GF-D8 (cell line): ENCODE measurements at regions not wholly inside any gene's neighbourhood (a gene's known extent, or its start where the extent isn't known, plus 50 kb on each side); places are given as distances from the start of the nearest gene placed in this dataset.
"Not testable (repeated sequence)": the region's sequence is repeated elsewhere in the genome, so short reads cannot be mapped to it uniquely, and the experiment has no call there.

Source experiments
- DNase-seq: peaks from one replicate; lab custom pipeline; 2025; lab: John Stamatoyannopoulos, UW

DNA sequence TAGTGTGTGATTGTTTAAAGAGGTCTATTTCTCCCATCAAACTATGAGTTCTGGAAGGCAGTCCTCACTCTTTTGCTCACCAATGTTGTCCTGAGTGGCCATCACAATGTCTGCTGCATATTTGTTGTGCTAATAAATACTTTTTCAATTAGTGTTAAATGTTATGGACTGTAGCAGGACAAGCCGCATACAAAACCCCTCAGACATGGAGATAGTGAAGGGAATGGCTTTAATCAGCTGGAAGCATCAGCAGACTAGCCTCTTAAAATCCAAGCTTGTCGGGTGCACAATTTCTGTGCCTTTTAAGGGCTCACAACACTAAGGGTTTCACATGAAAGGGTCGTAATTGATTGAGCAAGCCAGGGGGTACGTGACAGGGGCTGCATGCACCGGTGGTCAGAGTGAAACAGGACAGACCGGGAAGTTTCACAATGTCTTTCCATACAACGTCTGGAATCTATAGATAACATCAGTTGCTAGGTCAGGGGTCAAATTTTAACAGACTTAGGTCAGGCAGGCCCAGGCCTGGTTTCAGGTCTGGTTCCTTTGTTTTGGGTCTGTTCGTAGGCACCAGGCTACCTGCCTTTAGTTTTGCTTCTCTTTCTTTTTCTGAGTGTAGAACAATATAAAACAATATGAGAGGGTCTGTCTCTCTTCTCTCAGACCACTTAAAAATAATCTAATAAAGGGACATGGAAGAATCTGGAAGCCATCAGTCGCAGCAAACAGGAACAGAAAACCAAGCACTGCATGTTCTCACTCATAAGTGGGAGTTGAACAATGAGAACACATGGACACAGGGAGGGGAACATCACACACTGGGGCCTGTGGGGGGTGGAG, 327.6 kb upstream of the HTR1E start:
- DNase-seq: no peak

DNA sequence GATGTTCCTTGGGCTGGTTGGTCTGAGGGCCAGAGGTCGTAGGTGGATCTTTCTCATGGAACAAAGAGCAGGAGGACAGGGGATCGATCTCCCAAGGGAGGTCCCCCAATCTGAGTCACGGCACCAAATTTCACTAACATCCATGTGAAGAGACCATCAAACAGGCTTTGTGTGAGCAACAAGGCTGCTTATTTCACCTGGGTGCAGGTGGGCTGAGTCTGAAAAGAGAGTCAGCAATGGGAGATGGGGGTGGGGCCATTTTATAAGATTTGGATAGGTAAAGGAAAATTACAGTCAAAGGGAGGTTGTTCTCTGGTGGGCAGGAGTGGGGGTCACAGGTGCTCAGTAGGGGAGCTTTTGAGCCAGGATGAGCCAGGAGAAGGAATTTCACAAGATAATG, 334.0 kb upstream of the HTR1E start:
- DNase-seq: not testable (repeated sequence)

DNA sequence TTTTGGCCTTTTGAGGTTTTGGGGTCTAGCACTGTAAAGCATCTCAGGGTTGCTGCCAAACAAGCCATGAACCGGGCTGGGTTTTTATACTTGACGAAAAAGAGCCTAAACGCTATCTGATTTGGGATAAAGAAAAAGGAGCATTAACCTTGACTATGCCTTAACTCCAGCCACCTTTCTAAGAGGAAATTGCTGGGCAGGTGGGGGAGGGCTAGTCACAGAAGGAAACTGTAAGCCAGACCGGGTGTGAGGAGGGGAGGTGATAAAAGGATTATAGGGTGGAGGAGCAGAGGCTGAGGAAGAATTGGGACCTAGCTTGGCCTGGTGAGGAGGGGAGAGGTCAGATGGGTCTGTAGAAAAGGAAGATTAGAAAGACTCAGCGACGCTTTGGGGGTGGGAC, 335.2 kb upstream of the HTR1E start:
- DNase-seq: not testable (repeated sequence)

DNA sequence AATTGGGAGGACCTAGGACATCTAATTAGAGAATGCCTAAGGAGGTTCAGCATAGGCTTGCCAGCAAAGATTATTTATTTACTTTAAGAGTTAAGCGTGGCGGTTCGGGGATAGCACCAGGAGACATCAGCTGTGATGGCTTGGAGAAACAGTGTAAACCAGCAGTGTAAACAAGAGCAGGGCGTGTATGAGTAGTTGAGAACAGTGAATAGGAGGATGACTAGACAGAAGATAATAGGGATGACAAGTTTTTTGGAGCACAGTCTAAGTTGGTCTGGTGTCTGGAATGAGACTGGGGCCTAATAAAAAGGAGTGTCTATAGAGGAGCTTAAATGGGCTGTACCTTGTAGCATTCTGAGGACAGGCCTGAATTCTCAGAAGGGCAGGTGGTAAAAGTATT, 338.4 kb upstream of the HTR1E start:
- DNase-seq: not testable (repeated sequence)

DNA sequence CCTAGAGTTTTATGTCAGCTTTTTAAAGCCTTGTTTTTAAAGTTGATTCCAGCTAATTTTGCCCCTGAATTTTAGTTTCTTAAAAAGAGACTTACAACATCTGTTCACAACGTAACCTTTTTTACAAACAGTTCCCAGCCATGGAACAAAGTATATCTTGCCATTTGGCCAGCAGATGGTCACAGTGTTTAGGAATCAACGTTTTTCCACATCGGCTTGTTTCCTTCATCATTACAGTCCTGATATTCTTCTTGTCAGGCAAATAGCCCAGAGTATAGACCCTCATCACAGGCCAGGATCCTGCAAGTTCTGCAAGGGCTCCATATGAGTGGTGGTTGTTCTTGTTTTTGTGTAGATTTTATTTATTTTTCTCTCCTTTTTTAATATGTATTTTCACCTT, 341.7 kb upstream of the HTR1E start:
- DNase-seq: no peak

DNA sequence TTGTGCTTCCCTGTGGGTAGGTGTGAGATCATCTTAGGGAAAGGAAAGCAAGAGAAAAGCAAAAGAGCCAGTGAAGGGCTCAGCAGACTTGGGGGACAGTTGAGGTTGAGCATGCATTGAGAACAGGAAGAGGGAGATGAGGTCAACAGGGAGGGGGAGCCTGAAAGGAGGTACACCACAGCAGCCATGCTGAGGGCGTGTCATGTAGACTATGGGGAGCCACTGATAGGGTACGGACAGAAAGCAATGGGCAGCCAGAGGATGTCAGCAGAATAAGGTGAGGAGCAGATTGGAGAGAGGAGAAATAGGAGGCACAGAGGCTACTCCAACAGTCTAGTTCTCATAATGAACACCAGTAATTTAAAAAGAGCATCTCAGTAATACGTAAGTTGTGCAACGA, 351.1 kb upstream of the HTR1E start:
- DNase-seq: no peak

DNA sequence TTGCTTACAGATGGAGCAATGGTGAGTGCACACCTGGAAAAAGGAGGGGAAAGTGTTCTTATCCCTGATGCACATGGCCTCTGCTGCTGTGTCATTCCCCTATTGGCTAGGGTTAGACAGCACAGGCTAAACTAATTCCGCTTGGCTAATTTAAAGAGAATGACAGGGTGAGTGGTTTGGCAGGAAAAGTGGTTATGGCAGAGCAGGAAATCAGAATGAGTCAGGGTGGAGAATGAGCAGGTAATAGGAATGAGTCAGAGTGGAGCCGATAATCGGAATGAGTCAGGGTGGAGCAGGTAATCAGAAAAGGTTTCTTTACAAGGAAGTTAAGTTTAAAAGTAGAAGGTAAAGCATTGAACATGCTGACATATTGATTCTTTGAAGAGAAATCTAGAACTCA, 355.5 kb upstream of the HTR1E start:
- DNase-seq: no peak

DNA sequence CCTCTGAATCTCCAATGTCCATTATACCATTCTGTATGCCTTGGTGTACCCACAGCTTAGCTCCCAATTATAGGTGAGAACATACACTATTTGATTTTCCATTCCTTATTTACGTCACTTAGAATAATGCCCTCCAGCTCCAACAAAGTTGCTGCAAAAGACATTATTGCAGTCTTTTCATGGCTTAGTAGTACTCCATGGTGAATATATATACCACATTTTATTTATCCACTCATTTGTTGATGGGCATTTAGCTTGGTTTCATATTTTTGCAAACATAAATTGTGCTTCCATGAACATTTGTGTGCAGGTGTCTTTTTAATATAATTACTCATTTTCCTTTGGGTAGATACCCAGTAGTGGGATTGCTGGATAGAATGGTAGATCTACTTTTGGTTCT, 374.1 kb upstream of the HTR1E start:
- no peak for DNase-seq

DNA sequence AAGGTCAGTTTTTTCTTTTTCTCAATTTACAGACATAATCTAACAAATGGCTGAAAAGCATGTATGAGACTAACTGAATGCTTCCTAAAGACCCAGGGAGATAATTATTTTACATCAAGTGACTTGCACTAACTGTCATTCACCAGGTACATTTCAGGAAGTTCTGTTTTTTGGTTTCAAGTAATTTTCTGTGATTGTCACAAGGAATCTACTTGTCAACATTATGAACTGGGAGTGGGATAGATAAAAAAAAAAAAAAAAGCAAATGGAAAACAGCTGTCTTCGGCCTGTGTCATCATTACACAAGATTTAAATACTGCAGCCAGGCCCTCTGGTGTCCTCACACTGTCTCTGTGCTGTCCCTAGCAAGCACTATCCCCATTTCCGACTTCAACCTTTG, 379.0 kb upstream of the HTR1E start:
- no peak for DNase-seq

DNA sequence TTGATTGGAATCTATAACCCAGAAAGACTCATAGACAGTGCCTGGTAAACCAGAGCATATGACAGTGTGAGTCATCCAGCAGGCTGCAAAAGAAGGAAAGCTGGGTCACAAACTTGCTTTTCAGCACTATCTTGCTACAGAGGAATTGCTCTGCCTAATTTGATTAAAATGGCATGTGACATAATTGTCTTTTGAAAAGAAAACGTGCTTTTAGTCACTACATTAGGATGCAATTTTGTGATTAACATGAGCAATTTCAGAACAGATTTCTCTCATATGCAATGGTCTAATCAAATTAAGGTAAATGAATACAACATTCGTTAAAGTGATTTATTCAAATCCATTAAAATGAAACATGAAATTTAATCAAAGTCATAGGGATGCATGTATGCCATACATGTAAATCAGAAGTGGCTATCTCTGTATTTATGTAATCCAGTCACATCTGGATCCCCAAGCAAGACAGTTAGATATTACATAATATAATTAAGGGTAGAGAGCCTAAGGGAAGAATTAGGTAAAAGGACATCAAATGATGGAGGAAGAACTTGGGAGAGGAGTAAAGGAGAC, 400.0 kb upstream of the HTR1E start:
- no peak for DNase-seq

DNA sequence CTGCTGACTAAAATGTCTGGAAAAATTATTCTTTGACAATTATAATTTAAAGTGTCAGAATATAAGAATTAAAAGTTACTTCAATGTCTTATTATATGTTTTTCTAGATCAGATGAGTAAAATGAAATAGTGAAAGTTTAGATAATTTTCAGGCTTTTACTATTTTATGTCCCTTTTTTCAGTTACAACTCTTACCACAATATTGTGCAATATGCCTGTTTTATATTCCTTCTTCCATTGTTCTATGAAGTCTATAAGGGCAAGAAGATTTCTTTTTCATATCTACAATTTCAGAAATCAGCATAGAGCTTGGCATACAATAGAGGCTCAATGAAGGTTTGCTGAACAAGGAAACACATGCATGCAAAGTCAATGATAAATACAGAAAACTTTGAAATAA, 401.2 kb upstream of the HTR1E start:
- DNase-seq: no peak

DNA sequence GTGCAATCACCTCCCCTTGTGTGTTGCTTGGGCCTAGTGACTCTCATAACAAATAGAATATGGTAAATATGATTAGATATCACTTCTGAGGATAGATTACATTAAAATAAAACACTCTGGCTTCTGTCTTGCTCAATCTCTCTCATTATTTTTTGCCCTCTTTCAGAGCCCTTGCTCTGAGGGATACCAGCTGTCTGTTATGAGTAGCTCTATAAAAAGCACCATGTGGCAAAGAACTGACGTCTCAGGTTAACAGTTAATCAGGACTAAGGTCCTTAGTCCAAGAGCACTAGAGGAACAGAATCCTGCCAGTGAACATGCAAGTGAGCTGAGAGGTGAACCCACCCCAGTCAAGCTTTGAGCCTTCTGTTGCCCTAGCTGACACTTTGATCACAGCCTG, 402.2 kb upstream of the HTR1E start:
- no peak for DNase-seq

DNA sequence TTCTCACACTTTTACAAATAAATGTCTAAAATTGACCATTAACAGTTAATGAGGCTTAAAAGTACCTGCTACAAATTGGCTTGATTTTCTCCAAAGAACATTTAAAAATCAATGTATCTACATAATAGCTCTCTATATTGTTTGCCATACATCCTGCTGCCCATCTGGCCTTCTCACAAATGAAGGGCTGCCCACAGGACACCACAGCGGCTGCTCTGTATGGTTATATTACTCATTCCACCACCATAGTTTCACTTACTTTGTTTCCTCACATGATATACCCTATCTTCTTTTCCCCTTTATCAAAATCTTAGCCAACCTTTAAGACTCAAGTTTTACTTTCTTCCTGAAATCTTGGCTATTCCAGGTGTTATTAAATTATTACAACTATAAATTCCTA, 407.7 kb upstream of the HTR1E start:
- no peak for DNase-seq

DNA sequence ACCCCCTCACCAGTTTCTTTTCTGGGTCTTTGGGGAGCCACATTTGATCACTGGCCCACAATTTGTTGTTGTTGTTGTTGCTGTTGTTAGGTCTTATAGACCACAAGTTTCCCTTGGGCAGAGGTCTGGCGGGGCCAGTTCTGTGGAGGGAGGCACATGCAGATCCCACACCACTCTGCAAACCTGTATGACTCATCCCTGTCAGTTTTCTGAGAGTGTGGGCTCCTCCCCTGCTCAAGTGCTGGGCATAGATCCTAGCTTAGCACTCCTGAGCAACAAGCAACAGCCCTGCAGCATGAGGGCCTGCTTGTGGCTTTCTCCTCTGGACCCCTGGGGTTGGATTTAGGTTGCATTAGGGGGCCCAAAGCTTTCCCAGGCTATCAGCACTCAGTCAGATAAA, 411.1 kb upstream of the HTR1E start:
- DNase-seq: no peak

DNA sequence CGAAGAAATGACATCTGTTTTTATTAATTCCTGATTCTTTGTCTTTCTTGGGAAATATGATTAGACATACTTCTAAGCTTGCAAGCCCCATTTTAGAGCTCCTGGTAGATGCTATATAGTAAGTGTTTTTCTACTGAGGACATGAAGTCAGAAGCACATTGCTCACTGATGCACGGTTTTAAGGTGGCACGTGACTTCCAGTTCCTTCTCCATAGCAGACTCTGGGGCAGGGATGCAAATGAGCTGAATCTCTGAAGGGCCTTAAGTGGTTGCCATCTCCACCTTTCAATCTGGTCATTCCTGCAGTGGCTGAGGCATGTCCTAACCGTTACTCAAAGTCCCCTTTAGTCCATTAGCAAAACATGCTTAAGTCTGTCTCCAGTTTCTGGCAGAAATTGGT, 421.2 kb upstream of the HTR1E start:
- no peak for DNase-seq

DNA sequence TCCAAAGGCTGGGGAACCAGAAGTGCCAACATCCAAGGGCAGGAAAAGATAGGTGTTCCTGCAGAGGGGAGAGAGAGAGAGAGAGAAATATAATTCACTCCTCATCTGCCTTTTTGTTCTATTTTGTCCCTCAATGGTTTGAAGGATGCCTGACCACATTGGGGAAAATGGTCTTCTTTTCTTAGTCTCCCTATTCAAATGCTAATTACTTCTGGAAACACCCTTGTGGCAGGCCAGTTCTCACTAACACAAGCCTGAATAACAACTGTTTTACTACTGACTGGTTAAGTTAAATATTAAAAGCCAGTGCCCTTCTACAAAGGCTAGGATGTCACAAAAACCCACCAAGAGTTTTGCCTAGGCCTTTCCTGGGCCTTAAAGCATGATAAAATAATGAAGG, 425.4 kb upstream of the HTR1E start:
- DNase-seq: no peak

DNA sequence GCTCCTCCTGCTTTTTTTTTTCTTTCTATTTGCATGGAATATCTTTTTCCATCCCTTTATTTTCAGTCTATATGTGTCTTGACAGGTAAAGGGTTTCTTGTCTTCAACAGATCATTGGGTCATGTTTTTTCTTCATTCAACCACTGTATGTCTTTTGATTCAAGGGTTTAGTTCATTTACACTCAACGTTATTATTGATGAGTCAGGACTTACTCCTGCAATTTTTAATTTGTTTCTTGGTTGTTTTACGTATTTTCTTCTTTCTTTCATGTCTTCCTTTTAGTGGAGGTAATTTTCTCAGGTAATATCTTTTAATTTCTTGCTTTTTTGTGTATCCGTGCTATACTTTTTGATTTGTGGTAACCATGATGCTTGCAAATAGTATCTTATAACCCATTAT, 429.1 kb upstream of the HTR1E start:
- DNase-seq: no peak

DNA sequence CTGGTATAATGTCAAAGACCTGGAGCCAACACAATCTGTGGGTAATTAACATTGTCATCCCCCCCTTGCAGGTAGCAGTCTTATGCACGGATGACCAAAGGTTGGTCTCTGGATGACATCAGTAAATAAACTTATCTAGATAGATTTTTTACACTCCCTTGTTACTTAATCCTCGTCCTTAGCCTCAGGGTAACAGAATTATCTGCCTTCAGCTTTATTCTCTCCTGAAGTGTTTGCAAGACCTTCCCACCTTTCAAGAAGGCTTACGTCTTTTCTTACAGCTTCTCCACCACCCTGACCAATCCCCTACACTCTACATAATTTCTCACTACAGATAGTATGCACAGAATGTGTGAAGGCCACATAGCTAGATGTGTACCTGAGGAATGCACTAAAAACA, 434.8 kb upstream of the HTR1E start:
- no peak for DNase-seq

DNA sequence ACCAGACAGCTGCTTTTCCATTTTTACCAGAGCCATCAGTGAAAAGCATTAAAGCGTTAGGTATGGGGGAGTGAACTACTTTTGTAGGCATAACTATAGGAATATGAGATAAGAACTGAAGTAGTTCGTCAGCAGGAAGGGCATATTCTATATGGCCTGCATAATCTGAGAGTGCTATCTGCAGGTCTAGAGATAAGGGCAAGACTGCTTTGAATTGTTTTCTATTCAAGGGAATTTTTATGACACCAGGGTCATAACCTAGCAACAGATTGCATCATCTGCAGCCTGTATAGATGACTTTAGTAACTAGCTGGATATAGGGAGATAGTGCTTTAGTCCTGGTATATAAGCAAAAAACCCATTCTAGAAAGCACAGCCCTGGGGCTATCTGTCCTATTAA, 437.3 kb upstream of the HTR1E start:
- DNase-seq: no peak

DNA sequence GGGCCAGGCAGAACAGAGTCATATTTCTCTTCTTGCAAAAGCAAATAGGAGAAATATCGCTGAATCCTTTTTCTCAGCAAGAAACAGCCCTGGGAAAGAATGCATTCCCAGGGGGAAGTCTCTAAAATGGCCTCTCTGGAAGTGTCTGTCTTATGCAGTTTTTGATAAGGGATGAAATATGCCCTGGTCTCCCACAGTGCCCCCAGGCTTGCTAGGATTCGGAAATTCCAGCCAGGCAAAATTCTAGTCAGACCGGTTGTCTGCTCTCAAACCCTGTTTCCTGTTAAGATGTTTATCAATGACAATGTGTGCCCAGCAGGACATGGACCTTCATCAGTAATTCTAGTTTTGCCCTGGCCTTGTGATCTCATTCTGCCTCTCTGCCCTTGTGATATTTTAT, 448.3 kb upstream of the HTR1E start:
- DNase-seq: not testable (repeated sequence)

DNA sequence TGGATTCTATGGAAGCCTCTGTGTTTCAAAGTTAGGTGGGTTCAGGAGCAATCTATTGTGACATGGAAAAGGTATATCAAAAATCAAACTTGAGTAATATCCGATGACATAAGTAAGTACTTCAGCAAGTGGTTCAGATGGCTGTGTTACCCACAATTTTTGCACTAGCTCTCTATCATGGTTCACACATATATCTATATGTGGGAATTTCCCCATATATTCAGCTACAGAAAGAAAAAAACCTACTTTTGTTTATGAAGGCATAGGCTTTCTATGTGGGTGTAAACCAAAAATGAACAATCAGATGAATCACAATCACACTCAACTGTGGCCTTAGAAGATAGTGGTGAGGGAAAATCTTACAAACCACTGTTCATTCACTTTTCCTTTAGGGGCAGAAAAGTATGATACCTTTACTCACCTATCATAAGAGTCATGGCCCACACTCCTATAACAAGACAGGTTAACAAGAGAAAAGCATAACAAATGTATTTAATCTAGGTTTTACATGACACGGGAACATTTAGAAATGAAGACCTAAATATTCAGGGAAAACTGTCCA, 449.6 kb upstream of the HTR1E start:
- no peak for DNase-seq

DNA sequence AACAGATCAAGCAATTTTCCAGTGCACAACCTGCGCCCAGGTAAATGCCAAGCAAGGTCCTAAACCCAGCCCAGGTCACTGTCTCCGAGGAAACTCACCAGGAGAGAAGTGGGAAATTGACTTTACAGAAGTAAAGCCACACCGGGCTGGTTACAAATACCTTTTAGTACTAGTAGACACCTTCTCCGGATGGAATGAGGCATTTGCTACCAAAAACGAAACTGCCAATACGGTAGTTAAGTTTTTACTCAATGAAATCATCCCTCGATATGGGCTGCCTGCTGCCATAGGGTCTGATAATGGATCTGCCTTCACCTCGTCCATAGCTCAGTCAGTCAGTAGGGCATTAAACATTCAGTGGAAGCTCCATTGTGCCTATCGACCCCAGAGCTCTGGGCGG, 459.0 kb upstream of the HTR1E start:
- DNase-seq: not testable (repeated sequence)

DNA sequence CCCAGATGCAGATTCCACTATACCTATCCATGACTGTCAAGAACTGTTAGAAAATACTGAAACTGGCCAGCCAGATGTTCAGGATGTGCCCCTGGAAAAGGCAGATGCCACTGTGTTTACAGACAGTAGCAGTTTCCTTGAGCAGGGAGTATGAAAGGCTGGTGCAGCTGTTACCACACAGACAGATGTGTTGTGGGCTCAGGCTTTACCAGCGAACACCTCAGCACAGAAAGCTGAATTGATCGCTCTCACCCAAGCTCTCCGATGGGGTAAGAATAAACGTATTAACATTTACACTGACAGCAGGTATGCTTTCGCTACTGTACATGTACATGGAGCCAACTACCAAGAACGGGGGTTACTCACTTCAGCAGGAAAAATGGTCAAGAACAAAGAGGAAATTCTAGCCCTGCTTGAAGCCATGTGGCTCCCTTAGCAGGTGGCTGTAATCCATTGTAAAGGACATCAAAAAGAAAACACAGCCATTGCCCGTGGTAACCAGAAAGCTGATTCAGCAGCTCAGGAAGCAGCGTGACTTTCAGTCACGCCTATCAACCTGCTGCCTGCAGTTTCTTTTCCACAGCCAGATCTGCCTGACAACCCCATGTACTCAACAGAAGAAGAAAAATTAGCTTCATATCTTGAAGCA, 459.7 kb upstream of the HTR1E start:
- DNase-seq: no peak
